Ovary (tissue), 7 donors: ENCODE measurements at regions not wholly inside any gene's neighbourhood (a gene's known extent, or its start where the extent isn't known, plus 50 kb on each side); places are given as distances from the start of the nearest gene placed in this dataset.

ENCODE experiments used
- DNase-seq, 5 donors: peaks; one replicate each; pipeline ENCODE4 v3.0.0-alpha.2; 2019 to 2020
- H3K27ac ChIP-seq, 2 donors: fragments of 200-600 bp; one replicate each; pipeline versions ENCODE4 v1.5.1 to v1.8.0; 2019 to 2022
- H3K27me3 ChIP-seq: fragments of 200-600 bp; one replicate; pipeline ENCODE4 v1.8.0; 2022
- H3K36me3 ChIP-seq: fragments of 200-600 bp; sonication (generic); one replicate; pipeline ENCODE4 v1.5.1; 2019
- H3K4me1 ChIP-seq: one replicate; pipeline ENCODE4 v1.8.1; 2013; ENCODE audit warnings: mild to moderate bottlenecking, moderate library complexity; ENCODE audit not compliant: insufficient read depth
- H3K4me3 ChIP-seq: fragments of 200-600 bp; sonication (generic); one replicate; pipeline ENCODE4 v1.5.1; 2017
- H3K9me3 ChIP-seq, 2 donors: fragments of 200-600 bp in 1 of 2; sonication (generic) in 1 of 2; one replicate each; pipeline versions ENCODE4 v1.5.1 to v1.8.1; 2013 to 2019; ENCODE audit warnings: mild to moderate bottlenecking in 1 of 2, moderate library complexity in 1 of 2
- CTCF ChIP-seq, 3 donors: fragments of 450-650 bp in 2 of 3; fragments of 200-600 bp in 1 of 3; IDR thresholded peaks; one replicate each; pipeline versions ENCODE4 v1.5.1 to v1.8.0; 2016 to 2022; ENCODE audit warnings: antibody characterized with exemption in 3 of 3, mild to moderate bottlenecking in 1 of 3
- EP300 ChIP-seq: sonication (generic); formaldehyde crosslinking; IDR thresholded peaks from one replicate; pipeline ENCODE4 v1.6.1; 2017; ENCODE audit warnings: antibody characterized with exemption
- POLR2A ChIP-seq: fragments of 450-650 bp; IDR thresholded peaks from one replicate; pipeline ENCODE4 v1.6.1; 2017; ENCODE audit warnings: antibody characterized with exemption, mild to moderate bottlenecking, moderate library complexity
- WGBS, 3 donors: extraction: QIAGEN DNeasy Blood & Tissue Kit in 1 of 3; methylation state at CpG; one replicate each; pipeline versions ENCODE4 v1.1.5 to v1.1.7; 2013 to 2017; 5-methylcytosine and 5-hydroxymethylcytosine counted together
- intact Hi-C, 4 donors: fragments of 100-400 bp; cut with DNase I; formaldehyde crosslinking; loops; one replicate each; pipeline versions ENCODE4 v1.11.0 to v1.15.1; 2022 to 2023
- donor health status: DM: no; HTN: no; CAD: no; lungs with moderate emphysema.
- donor health status: DM: no; HTN: no; CAD: no.
- donor health status: Bipolar disorder and iron deficiency.
- donor health status: DM: no; HTN: no; CAD: no.
- donor health status: DM: yes; HTN: yes; CAD: no.

- H3K27ac ChIP-seq = no peak overlapping the region
- H3K4me1 ChIP-seq = no peaks in the 10 kb centered on the region
- no peaks in the 10 kb centered on the region for H3K27me3 ChIP-seq
- H3K4me3 ChIP-seq = no peak overlapping the region
- no peaks in the 10 kb centered on the region for H3K9me3 ChIP-seq
- intact Hi-C loops = no loop called here
- no peak for TF ChIP-seq POLR2A
- TF ChIP-seq CTCF (IDR thresholded peaks at IDR 0.05) = no peak
- no peak for TF ChIP-seq EP300
- no peak for DNase-seq
- 69 to 74% (median 72%) methylated on average over 2 of the region's 2 CpGs for WGBS, 3 donors
- H3K36me3 ChIP-seq = no peaks in the 10 kb centered on the region
Measured at GRCh38 chr4:175414602-175415001, 397.5 kb downstream of the GPM6A start.

GRCh38 chr4:175418516-175418915 lies 393.5 kb downstream of the GPM6A start:
- Histone ChIP-seq H3K36me3 (no peaks in the 10 kb centered on the region), H3K27ac (no peak overlapping the region), H3K4me3 (no peak overlapping the region), H3K9me3 (no peaks in the 10 kb centered on the region), H3K27me3 (no peaks in the 10 kb centered on the region), H3K4me1 (no peaks in the 10 kb centered on the region)
- DNase-seq = no peak
- intact Hi-C loops = no loop called here
- TF ChIP-seq POLR2A (no peak), EP300 (no peak), CTCF (IDR thresholded peaks at IDR 0.05) (no peak)
- 86 to 90% (median 87%) methylated on average over 3 of the region's 3 CpGs for WGBS, 3 donors

DNA sequence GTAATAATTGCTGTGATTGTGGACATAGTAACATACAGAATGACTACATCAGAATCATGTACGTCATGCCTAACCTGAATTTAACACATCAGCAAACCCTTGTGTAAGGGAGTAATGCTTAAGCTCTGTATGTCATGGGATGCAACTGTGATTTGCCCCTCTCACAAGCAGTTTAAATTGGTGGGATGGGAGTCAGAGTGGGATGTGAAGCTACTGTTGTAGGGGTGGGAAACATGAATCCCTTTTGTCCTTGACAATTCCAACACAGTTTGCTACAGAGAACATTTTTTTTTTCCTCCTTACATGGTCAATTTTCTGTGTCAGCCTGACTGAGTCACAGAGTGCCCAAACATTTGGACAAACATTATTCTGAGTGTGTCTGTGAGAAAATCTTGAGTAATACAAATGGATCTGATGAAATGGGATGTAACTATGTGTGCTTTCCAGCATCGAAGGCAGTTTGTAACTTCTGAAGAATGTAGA lies 392.8 kb downstream of the GPM6A start:
- intact Hi-C loops = no loop called here
- Histone ChIP-seq H3K4me1 (no peaks in the 10 kb centered on the region), H3K27ac (no peak overlapping the region), H3K36me3 (no peaks in the 10 kb centered on the region), H3K9me3 (no peaks in the 10 kb centered on the region), H3K27me3 (no peaks in the 10 kb centered on the region), H3K4me3 (no peak overlapping the region)
- TF ChIP-seq POLR2A (no peak), EP300 (no peak), CTCF (IDR thresholded peaks at IDR 0.05) (no peak)
- 36 to 53% (median 40%) methylated on average over 2 of the region's 2 CpGs for WGBS, 3 donors
- DNase-seq = no peak

DNA sequence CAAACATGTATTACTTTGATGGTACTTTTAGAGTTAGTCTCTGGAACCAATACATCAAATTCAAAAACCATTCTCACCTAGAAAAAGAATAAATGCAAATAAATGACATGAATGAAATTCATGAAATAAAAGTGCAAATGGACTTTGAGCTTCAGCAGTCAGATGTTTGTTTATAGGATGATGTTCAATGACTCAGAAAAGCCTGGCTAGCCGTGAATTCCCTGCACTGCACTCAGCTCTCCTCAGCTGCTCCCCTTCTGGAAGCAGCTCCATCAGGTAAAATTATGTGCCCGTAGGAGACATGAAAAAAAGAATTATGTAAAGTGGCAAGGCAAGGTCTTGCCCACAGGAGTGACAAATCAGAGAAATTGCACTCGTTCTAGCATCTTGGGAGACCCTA lies 390.6 kb downstream of the GPM6A start:
- no peak overlapping the region for H3K4me3 ChIP-seq

More for the DNA sequence above, 390.6 kb downstream of the GPM6A start:
- no peak for DNase-seq
- Histone ChIP-seq H3K9me3 (no peaks in the 10 kb centered on the region), H3K4me1 (no peaks in the 10 kb centered on the region), H3K36me3 (no peaks in the 10 kb centered on the region), H3K27ac (no peak overlapping the region), H3K27me3 (no peaks in the 10 kb centered on the region)
- TF ChIP-seq EP300 (no peak), CTCF (IDR thresholded peaks at IDR 0.05) (no peak), POLR2A (no peak)
- intact Hi-C loops = no loop called here
- WGBS, 3 donors = 47 to 77% (median 65%) methylated on average over 3 of the region's 3 CpGs
